MCF 10A (cell line): ENCODE measurements at regions not wholly inside any gene's neighbourhood (a gene's known extent, or its start where the extent isn't known, plus 50 kb on each side); places are given as distances from the start of the nearest gene placed in this dataset.

ENCODE experiments used
- BruUV-seq: library from RNA; stranded (reverse); fragments of 400-500 nt; replicated peaks from 2 replicates; lab custom pipeline; 2021; lab: Mats Ljungman, UMichigan
- CTCF ChIA-PET: fragments of 300-600 bp; sonication (Branson Sonifier 250); formaldehyde crosslinking; extraction: SDS; loops from one replicate; lab custom pipeline; 2021; ENCODE audit warnings: antibody characterized with exemption, inconsistent platforms; lab: Yijun Ruan, JAX
- POLR2A ChIA-PET: fragments of 300-600, 350-650 bp; sonication (Branson Sonifier 250); formaldehyde crosslinking; extraction: SDS; loops from one replicate; lab custom pipeline; 2020; ENCODE audit warnings: antibody characterized with exemption, inconsistent platforms; lab: Yijun Ruan, JAX
- DNase-seq: peaks from one replicate; pipeline ENCODE4 v3.0.0-alpha.2; 2018; ENCODE audit not compliant: unreplicated experiment
- H3K27ac Mint-ChIP-seq: one replicate; pipeline ENCODE4 v1.8.0; 2022; ENCODE audit warnings: mild to moderate bottlenecking, low read depth, mixed read lengths; ENCODE audit not compliant: unreplicated experiment
- H3K27me3 Mint-ChIP-seq: one replicate; pipeline ENCODE4 v1.8.0; 2022; ENCODE audit warnings: mixed read lengths; ENCODE audit not compliant: insufficient read depth, unreplicated experiment
- H3K36me3 Mint-ChIP-seq: one replicate; pipeline ENCODE4 v1.8.0; 2022; ENCODE audit warnings: mild to moderate bottlenecking, moderate library complexity, mixed read lengths; ENCODE audit not compliant: insufficient read depth, unreplicated experiment
- H3K4me1 Mint-ChIP-seq: one replicate; pipeline ENCODE4 v1.8.0; 2022; ENCODE audit warnings: mixed read lengths; ENCODE audit not compliant: insufficient read depth, unreplicated experiment
- H3K4me3 Mint-ChIP-seq: one replicate; pipeline ENCODE4 v1.8.0; 2022; ENCODE audit warnings: mild to moderate bottlenecking, moderate library complexity, mixed read lengths; ENCODE audit not compliant: unreplicated experiment
- H3K9me3 Mint-ChIP-seq: one replicate; pipeline ENCODE4 v1.8.0; 2022; ENCODE audit warnings: mixed read lengths; ENCODE audit not compliant: unreplicated experiment
- CTCF ChIP-seq: fragments of 200-600 bp; IDR thresholded peaks from one replicate; pipeline ENCODE4 v1.8.0; 2022; ENCODE audit warnings: antibody characterized with exemption, mild to moderate bottlenecking; ENCODE audit not compliant: unreplicated experiment
- intact Hi-C: fragments of 100-400 bp; cut with micrococcal nuclease; formaldehyde crosslinking; loops from 2 replicates; pipeline ENCODE4 v1.14.1; 2022

DNA sequence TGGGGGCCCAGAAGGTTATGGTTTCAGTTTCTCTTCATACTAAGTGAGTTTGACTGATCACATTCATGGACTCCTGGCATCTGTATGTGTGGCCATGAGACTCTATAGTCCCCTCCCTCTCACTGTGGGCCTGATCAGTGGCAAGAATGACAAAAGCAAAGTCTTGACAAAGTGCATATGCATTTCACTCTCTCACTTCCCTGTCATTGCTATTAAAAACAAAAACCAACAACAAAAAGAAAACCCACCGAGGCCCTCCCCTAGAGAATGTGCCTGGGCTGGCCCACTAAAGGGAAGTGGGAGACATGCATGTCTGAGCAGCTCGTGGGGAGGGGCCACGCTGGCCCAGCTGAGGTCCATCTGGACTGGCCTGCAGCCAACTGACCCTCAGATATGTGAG is 600.1 kb upstream of the RAB6C start:
- TF ChIP-seq CTCF: no peak
- Mint-ChIP-seq H3K4me3 (no peak overlapping the region), H3K4me1 (no peaks in the 10 kb centered on the region), H3K27me3 (no peaks in the 10 kb centered on the region), H3K9me3 (peaks cover 15% of the 10 kb centered on the region), H3K36me3 (no peaks in the 10 kb centered on the region), H3K27ac (no peak overlapping the region)
- intact Hi-C loops: no loop called here
- ChIA-PET POLR2A (no interaction called here), CTCF (no interaction called here)
- no peak for DNase-seq
- BruUV-seq: no TSS peak

DNA sequence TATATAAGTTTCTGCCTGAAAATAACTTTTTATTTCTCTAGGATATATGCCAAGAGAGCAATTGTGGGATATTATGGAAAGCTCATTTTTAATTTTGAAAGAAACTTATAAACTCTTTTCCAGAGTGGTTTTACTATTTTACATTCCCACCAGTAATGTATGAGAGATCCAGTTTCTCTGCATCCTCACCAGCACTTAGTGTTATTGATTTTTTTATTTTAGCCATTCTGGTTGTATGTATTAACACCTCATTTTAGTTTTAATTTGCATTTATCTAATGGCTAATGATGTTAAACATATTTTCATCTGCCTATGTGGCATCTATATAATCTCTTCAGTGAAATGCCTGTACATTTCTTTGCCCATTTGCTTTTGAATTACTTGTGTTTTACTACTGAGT is 597.7 kb upstream of the RAB6C start:
- no peak overlapping the region for H3K4me3 Mint-ChIP-seq
- H3K27ac Mint-ChIP-seq: no peak overlapping the region
- no peak for TF ChIP-seq CTCF
- intact Hi-C loops: loop anchor here (10.0 kb wide), 1 partner anchor 57 kb away; no protein-coding TSS in a partner anchor
- ChIA-PET POLR2A (interaction anchor here (0.6 kb wide), 1 partner anchor 1580 kb away, joined by 3 read pairs; no protein-coding TSS in a partner anchor), CTCF (interaction anchor here (0.6 to 1.5 kb wide), 4 partner anchors 13 to 346 kb away, joined by 3 read pairs; no protein-coding TSS in a partner anchor)
- H3K9me3 Mint-ChIP-seq: peaks cover 15% of the 10 kb centered on the region
- no peaks in the 10 kb centered on the region for H3K27me3 Mint-ChIP-seq
- DNase-seq: no peak
- no peaks in the 10 kb centered on the region for H3K4me1 Mint-ChIP-seq
- H3K36me3 Mint-ChIP-seq: no peaks in the 10 kb centered on the region
- no TSS peak for BruUV-seq

- H3K4me1 Mint-ChIP-seq: no peaks in the 10 kb centered on the region
- peaks cover 8% of the 10 kb centered on the region for H3K9me3 Mint-ChIP-seq
- no peak for DNase-seq
- no peak overlapping the region for H3K4me3 Mint-ChIP-seq
- BruUV-seq: no TSS peak
- no peak for TF ChIP-seq CTCF
- intact Hi-C loops: loop anchor here (10.0 kb wide), 1 partner anchor 64 kb away; no protein-coding TSS in a partner anchor
- no peak overlapping the region for H3K27ac Mint-ChIP-seq
- no peaks in the 10 kb centered on the region for H3K36me3 Mint-ChIP-seq
- no peaks in the 10 kb centered on the region for H3K27me3 Mint-ChIP-seq
- ChIA-PET POLR2A (no interaction called here), CTCF (interaction anchor here (0.6 kb wide), 1 partner anchor 769 kb away, joined by 4 read pairs; no protein-coding TSS in a partner anchor)
Observed at GRCh38 chr2:129388870-129389269, 590.6 kb upstream of the RAB6C start.

GRCh38 chr2:129393816-129394215 is 585.6 kb upstream of the RAB6C start:
- Mint-ChIP-seq H3K4me1 (no peaks in the 10 kb centered on the region), H3K9me3 (peaks cover 8% of the 10 kb centered on the region), H3K27ac (no peak overlapping the region), H3K36me3 (no peaks in the 10 kb centered on the region), H3K27me3 (no peaks in the 10 kb centered on the region), H3K4me3 (no peak overlapping the region)
- DNase-seq: no peak
- intact Hi-C loops: loop anchor here (10.0 kb wide), 2 partner anchors 461 to 1219 kb away; no protein-coding TSS in a partner anchor
- POLR2A ChIA-PET: no interaction called here
- no TSS peak for BruUV-seq
- TF ChIP-seq CTCF: no peak
- CTCF ChIA-PET: interaction anchor here (0.6 to 0.7 kb wide), 2 partner anchors 26 to 1331 kb away, joined by 3 read pairs; no protein-coding TSS in a partner anchor
